Suprapubic skin (tissue), 4 donors: ENCODE measurements at regions not wholly inside any gene's neighbourhood (a gene's known extent, or its start where the extent isn't known, plus 50 kb on each side); places are given as distances from the start of the nearest gene placed in this dataset.
"Not testable (repeated sequence)": the region's sequence is repeated elsewhere in the genome, so short reads cannot be mapped to it uniquely, and the experiment has no call there.

ENCODE experiments used
- DNase-seq, 2 donors: peaks; one replicate each; pipeline ENCODE4 v3.0.0-alpha.2; 2019; ENCODE audit warnings: low spot score in 2 of 2
- H3K27ac ChIP-seq: fragments of 200-600 bp; sonication (generic); one replicate; pipeline ENCODE4 v1.5.1; 2019
- H3K27me3 ChIP-seq: fragments of 200-600 bp; sonication (generic); one replicate; pipeline ENCODE4 v1.5.1; 2019
- H3K36me3 ChIP-seq: fragments of 200-600 bp; sonication (generic); one replicate; pipeline ENCODE4 v1.5.1; 2019
- H3K4me1 ChIP-seq: fragments of 200-600 bp; sonication (generic); one replicate; pipeline ENCODE4 v1.5.1; 2019
- H3K4me3 ChIP-seq: fragments of 200-600 bp; sonication (generic); one replicate; pipeline ENCODE4 v1.5.1; 2019; ENCODE audit warnings: mild to moderate bottlenecking
- H3K9me3 ChIP-seq: fragments of 200-600 bp; sonication (generic); one replicate; pipeline ENCODE4 v1.5.1; 2019
- EP300 ChIP-seq: sonication (generic); formaldehyde crosslinking; IDR thresholded peaks from one replicate; pipeline ENCODE4 v1.6.1; 2017; ENCODE audit warnings: antibody characterized with exemption
- POLR2A ChIP-seq, 2 donors: fragments of 450-650 bp; IDR thresholded peaks; one replicate each; pipeline ENCODE4 v1.6.1; 2017; ENCODE audit warnings: antibody characterized with exemption in 2 of 2, mild to moderate bottlenecking in 2 of 2, moderate library complexity in 2 of 2
- POLR2AphosphoS5 ChIP-seq, 3 donors: sonication (generic); formaldehyde crosslinking; IDR thresholded peaks; one replicate each; pipeline ENCODE4 v1.6.1; 2017; ENCODE audit warnings: antibody characterized with exemption in 3 of 3
- WGBS: methylation state at CpG from one replicate; pipeline ENCODE4 v1.1.5; 2018; 5-methylcytosine and 5-hydroxymethylcytosine counted together
- TF ChIP-seq, protein P1 (sequence below), 2 donors: fragments of 200-600 bp in 1 of 2; fragments of 450-650 bp in 1 of 2; sonication (generic) in 1 of 2; IDR thresholded peaks; one replicate each; pipeline ENCODE4 v1.5.1; 2016 to 2019; ENCODE audit warnings: antibody characterized with exemption in 2 of 2, mild to moderate bottlenecking in 1 of 2, moderate library complexity in 1 of 2

DNA sequence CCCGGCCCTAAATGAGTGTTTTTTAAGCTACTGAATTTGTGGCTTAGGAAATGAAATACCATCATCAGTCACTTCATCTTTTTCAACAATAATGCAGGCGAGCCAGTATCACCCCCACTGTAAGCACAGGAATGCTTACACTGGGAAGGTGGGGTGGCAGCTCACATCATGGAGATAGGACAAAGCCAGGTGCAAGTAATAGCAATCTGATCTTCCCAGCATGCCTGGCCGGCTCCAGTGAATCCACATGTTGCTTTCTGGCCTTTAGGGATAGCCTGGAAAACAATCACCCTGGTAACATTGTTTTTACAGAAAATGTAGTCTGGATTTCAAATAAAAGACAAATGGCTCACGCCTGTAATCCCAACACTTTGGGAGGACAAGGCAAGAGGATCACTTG is 140.9 kb upstream of the SOD1 start:
- H3K9me3 ChIP-seq: no peaks in the 10 kb centered on the region
- peaks cover 18% of the 10 kb centered on the region for H3K4me1 ChIP-seq
- H3K4me3 ChIP-seq: no peak overlapping the region
- DNase-seq: no peak
- H3K27ac ChIP-seq: no peak overlapping the region
- no peaks in the 10 kb centered on the region for H3K27me3 ChIP-seq
- no peaks in the 10 kb centered on the region for H3K36me3 ChIP-seq
- TF ChIP-seq POLR2AphosphoS5 (IDR thresholded peaks at IDR 0.05) (no peak), POLR2A (IDR thresholded peaks at IDR 0.05) (no peak)
- TF ChIP-seq, protein P1, sequence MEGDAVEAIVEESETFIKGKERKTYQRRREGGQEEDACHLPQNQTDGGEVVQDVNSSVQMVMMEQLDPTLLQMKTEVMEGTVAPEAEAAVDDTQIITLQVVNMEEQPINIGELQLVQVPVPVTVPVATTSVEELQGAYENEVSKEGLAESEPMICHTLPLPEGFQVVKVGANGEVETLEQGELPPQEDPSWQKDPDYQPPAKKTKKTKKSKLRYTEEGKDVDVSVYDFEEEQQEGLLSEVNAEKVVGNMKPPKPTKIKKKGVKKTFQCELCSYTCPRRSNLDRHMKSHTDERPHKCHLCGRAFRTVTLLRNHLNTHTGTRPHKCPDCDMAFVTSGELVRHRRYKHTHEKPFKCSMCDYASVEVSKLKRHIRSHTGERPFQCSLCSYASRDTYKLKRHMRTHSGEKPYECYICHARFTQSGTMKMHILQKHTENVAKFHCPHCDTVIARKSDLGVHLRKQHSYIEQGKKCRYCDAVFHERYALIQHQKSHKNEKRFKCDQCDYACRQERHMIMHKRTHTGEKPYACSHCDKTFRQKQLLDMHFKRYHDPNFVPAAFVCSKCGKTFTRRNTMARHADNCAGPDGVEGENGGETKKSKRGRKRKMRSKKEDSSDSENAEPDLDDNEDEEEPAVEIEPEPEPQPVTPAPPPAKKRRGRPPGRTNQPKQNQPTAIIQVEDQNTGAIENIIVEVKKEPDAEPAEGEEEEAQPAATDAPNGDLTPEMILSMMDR (IDR thresholded peaks at IDR 0.05): no peak
- WGBS: 97% methylated on average over 4 of the region's 4 CpGs

DNA sequence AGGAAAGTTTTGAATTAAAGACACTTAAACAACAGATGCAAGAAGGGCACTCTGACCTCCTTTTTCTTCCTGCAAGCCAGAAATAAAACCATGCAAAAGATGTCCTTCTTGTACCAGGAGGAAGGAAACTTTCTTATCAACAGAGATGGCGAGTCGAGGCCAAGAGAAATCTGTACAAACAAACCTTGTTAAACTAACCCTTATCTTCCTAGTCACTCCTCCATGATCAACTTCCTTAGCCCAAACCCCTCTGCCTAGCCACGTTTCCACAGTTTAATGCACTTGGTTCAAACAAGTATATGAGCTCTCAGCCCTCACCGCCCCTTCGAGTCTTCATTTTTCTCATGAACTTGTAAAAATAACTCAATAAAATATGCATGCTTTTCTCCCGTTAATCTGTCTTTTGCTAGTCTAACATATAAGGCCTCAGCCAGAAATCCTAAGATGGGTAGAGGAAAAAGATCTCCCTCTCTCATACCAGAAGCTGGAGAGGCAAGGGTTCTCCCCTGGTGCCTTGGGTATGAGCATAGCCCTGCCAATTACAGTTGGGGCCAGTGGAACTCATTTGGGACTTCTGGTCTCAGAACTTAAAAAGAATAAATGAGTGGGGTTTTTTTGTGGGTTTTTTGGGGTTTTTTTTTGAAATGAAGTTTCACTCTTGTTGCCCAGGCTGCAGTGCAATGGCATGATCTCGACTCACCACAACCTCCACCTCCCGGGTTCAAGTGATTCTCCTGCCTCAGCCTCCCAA is 141.7 kb upstream of the SOD1 start:
- Histone ChIP-seq H3K9me3 (no peaks in the 10 kb centered on the region), H3K36me3 (no peaks in the 10 kb centered on the region), H3K4me1 (peaks cover 19% of the 10 kb centered on the region), H3K27me3 (no peaks in the 10 kb centered on the region), H3K4me3 (no peak overlapping the region), H3K27ac (no peak overlapping the region)
- WGBS: 84% methylated on average over 8 of the region's 8 CpGs
- no peak for DNase-seq
- TF ChIP-seq EP300 (no peak), POLR2A (IDR thresholded peaks at IDR 0.05) (no peak), POLR2AphosphoS5 (IDR thresholded peaks at IDR 0.05) (no peak)
- TF ChIP-seq, protein P1 (IDR thresholded peaks at IDR 0.05): no peak

DNA sequence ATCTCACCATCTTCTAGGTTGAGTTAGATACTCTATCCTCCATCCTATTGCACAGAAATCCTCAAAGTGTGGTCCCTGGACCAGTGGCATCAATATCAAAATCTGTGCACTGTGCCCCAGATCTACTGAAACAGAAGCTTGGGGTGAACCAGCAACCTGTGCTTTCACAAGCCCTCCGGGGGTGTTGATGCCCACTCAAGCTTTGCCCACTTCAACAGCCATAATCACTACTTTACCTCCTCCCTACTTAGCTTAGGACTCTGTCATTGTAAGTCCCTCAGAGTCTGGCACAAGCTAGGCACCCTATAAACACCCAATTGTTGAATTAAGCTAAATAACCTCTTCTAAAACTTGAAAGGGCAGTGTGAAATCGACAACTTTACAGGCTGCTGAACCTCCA is 144.2 kb upstream of the SOD1 start:
- Histone ChIP-seq H3K9me3 (no peaks in the 10 kb centered on the region), H3K36me3 (no peaks in the 10 kb centered on the region), H3K4me3 (no peak overlapping the region), H3K27ac (peak overlapping the region; percentile 33), H3K27me3 (no peaks in the 10 kb centered on the region), H3K4me1 (peaks cover 19% of the 10 kb centered on the region)
- TF ChIP-seq POLR2AphosphoS5 (IDR thresholded peaks at IDR 0.05): no peak
- no peak for TF ChIP-seq EP300
- no peak for TF ChIP-seq POLR2A (IDR thresholded peaks at IDR 0.05)
- DNase-seq: no peak
- 88% methylated on average over 2 of the region's 2 CpGs for WGBS

DNA sequence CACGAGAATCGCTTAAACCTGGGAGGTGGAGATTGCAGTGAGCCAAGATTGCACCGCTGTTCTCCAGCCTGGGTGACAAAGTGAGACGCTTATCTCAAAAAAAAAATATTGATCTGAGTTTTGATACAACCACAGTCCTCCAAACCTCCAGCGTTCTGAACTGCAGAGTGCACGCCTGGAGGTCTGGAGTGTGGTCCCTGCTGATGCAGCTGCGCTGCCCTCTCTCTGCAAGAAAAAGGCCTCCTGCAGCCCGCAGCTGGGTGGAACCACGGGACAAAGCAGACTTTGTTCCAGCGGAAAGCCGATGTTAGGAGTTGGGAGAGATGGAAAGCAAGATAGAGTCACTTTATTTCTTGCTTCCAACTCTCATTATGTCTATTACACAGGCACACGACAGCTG is 144.9 kb upstream of the SOD1 start:
- 41% methylated on average over 12 of the region's 12 CpGs for WGBS
- H3K4me3 ChIP-seq: no peak overlapping the region
- DNase-seq: no peak
- H3K27me3 ChIP-seq: no peaks in the 10 kb centered on the region
- TF ChIP-seq EP300 (no peak), POLR2AphosphoS5 (IDR thresholded peaks at IDR 0.05) (no peak), POLR2A (IDR thresholded peaks at IDR 0.05) (no peak)
- TF ChIP-seq, protein P1 (IDR thresholded peaks at IDR 0.05): no peak
- H3K27ac ChIP-seq: peak overlapping the region; percentile 33
- peaks cover 24% of the 10 kb centered on the region for H3K4me1 ChIP-seq
- no peaks in the 10 kb centered on the region for H3K36me3 ChIP-seq
- no peaks in the 10 kb centered on the region for H3K9me3 ChIP-seq

DNA sequence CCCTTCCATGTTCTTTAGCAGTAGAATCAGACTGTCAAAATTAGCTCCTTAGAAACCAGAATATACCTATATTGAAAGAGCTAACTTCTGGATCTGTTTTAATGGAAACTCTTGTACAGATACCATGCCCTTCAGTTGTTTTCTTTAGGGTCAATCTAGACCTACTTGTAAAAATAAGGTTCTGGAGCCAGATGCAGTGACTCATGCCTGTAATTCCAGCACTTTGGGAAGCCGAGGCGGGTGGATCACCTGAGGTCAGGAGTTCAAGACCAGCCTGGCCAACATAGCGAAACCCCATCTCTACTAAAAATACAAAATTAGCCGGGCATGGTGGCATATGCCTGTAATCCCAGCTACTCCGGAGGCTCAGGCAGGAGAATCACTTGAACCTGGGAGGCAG is 146.0 kb upstream of the SOD1 start:
- H3K36me3 ChIP-seq, H3K27ac ChIP-seq, H3K9me3 ChIP-seq, H3K27me3 ChIP-seq, H3K4me3 ChIP-seq, DNase-seq: not testable (repeated sequence)
- H3K4me1 ChIP-seq: peaks cover 34% of the 10 kb centered on the region
- 77% methylated on average over 5 of the region's 5 CpGs for WGBS

DNA sequence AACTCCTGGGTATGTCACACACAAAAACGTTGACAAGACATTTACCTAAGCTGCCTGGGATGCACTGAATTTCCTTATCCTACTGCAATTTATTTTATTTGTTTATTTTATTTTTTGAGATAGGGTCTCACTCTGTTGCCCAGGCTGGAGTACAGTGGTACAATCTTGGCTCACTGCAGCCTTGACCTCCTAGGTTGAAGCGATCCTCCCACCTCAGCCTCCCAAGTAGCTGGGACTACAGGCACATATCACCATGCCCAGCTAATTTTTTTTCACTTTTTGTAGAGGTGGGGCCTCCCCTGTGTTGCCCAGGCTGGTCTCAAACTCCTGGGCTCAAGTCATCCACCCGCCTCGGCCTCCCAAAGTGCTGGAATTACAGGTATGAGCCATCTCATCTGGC is 147.5 kb upstream of the SOD1 start:
- DNase-seq, H3K9me3 ChIP-seq, H3K27me3 ChIP-seq, H3K27ac ChIP-seq, H3K36me3 ChIP-seq, H3K4me3 ChIP-seq: not testable (repeated sequence)
- peaks cover 35% of the 10 kb centered on the region for H3K4me1 ChIP-seq
- WGBS: 81% methylated on average over 4 of the region's 4 CpGs

DNA sequence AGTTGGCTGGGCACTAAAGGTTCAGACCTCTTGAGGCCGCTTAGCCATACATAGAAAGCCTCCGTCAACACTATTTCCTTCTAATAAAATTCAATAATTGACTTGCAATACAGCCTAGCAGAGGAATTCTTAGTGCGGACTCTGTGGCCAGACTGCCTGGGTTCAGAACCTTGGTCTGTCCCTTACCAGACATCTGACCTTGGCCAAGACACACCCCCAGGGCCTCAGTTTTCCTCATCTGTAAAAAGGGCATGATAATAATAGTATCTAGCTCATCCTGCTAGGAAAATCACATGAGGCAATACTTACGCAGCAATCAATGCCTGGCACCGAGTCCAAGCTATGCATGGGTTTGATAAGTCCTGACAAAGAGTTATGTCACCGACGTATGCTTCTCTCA is 148.2 kb upstream of the SOD1 start:
- Histone ChIP-seq H3K27ac (no peak overlapping the region), H3K4me3 (no peak overlapping the region), H3K27me3 (no peaks in the 10 kb centered on the region), H3K4me1 (peaks cover 35% of the 10 kb centered on the region), H3K9me3 (no peaks in the 10 kb centered on the region), H3K36me3 (no peaks in the 10 kb centered on the region)
- DNase-seq: no peak
- 94% methylated on average over 7 of the region's 7 CpGs for WGBS
- TF ChIP-seq POLR2A (IDR thresholded peaks at IDR 0.05): no peak
- TF ChIP-seq, protein P1 (IDR thresholded peaks at IDR 0.05): no peak
- no peak for TF ChIP-seq POLR2AphosphoS5 (IDR thresholded peaks at IDR 0.05)
- TF ChIP-seq EP300: no peak
